ENCODE measurements at regions not wholly inside any gene's neighbourhood (a gene's known extent, or its start where the extent isn't known, plus 50 kb on each side); places are given as distances from the start of the nearest gene placed in this dataset.

- TF ChIP-seq CTCF (conservative IDR thresholded peaks at IDR 0.05; ENCODE audit: low read depth in 2 of 2) (peak; percentile 59 to 81), EZH2 (IDR thresholded peaks at IDR 0.05; ENCODE audit: low read depth, unreplicated experiment) (no peak), REST (IDR thresholded peaks at IDR 0.05; ENCODE audit: unreplicated experiment) (no peak), EZH2phosphoT487 (IDR thresholded peaks at IDR 0.05; ENCODE audit: unreplicated experiment) (no peak), POLR2AphosphoS5 (IDR thresholded peaks at IDR 0.05; ENCODE audit: low read depth) (no peak), ZNF114 (CRISPR knock-in tag; IDR thresholded peaks at IDR 0.05) (no peak), NANOG (IDR thresholded peaks at IDR 0.05; ENCODE audit: borderline replicate concordance) (no peak), CREB1 (CRISPR knock-in tag; IDR thresholded peaks at IDR 0.05; ENCODE audit: low read depth) (no peak), STAT1 (IDR thresholded peaks at IDR 0.05; ENCODE audit: unreplicated experiment) (no peak)
Observed at GRCh38 chr11:92861634-92862033, 107.8 kb upstream of the MTNR1B start.

Measured in GM23338 (cell line).